GM21786 (cell line): ENCODE measurements at regions not wholly inside any gene's neighbourhood (a gene's known extent, or its start where the extent isn't known, plus 50 kb on each side); places are given as distances from the start of the nearest gene placed in this dataset.
"Not testable (repeated sequence)": the region's sequence is repeated elsewhere in the genome, so short reads cannot be mapped to it uniquely, and the experiment has no call there.

Experiments
- ATAC-seq: cut with Tn5 transposase; IDR thresholded peaks from one replicate; pipeline ENCODE4 v1.9.1; 2021; ENCODE audit not compliant: unreplicated experiment

GRCh38 chr21:25489673-25490072 is 117.6 kb downstream of the MRPL39 start:
- ATAC-seq: no peak

GRCh38 chr21:25487046-25487594 is 120.2 kb downstream of the MRPL39 start:
- peak; percentile 72 for ATAC-seq

- no peak for ATAC-seq
These were observed 121.4 kb downstream of the MRPL39 start for GRCh38 chr21:25485914-25486313.

GRCh38 chr21:25467896-25468295 is 139.4 kb downstream of the MRPL39 start:
- no peak for ATAC-seq

GRCh38 chr21:25467071-25467470 is 140.2 kb downstream of the MRPL39 start:
- ATAC-seq: not testable (repeated sequence)

GRCh38 chr21:25466470-25466869 is 140.8 kb downstream of the MRPL39 start:
- no peak for ATAC-seq

GRCh38 chr21:25465263-25465662 is 142.0 kb downstream of the MRPL39 start:
- no peak for ATAC-seq

- peak; percentile 53 for ATAC-seq
These were observed 143.0 kb downstream of the MRPL39 start for GRCh38 chr21:25464275-25464674.

GRCh38 chr21:25462517-25462971 is 144.7 kb downstream of the MRPL39 start:
- ATAC-seq: peak; percentile 62

GRCh38 chr21:25461725-25462124 is 145.6 kb downstream of the MRPL39 start:
- ATAC-seq: no peak

- no peak for ATAC-seq
These were observed 147.3 kb downstream of the MRPL39 start for GRCh38 chr21:25459993-25460392.

GRCh38 chr21:25459365-25459764 is 147.9 kb downstream of the MRPL39 start:
- ATAC-seq: no peak

- ATAC-seq: no peak
These were observed 148.8 kb downstream of the MRPL39 start for GRCh38 chr21:25458484-25458883.

- no peak for ATAC-seq
These were observed 149.3 kb downstream of the MRPL39 start for GRCh38 chr21:25457946-25458345.

GRCh38 chr21:25457411-25457810 is 149.9 kb downstream of the MRPL39 start:
- ATAC-seq: peak; percentile 69

GRCh38 chr21:25456672-25457071 is 150.6 kb downstream of the MRPL39 start:
- ATAC-seq: peak; percentile 44

- no peak for ATAC-seq
These were observed 153.8 kb downstream of the MRPL39 start for GRCh38 chr21:25453524-25453923.

- ATAC-seq: no peak
These were observed 157.3 kb downstream of the MRPL39 start for GRCh38 chr21:25449950-25450349.

GRCh38 chr21:25441835-25442234 is 165.4 kb downstream of the MRPL39 start:
- ATAC-seq: no peak

- ATAC-seq: not testable (repeated sequence)
These were observed 169.8 kb downstream of the MRPL39 start for GRCh38 chr21:25437465-25437864.

GRCh38 chr21:25428537-25428936 is 178.7 kb downstream of the MRPL39 start:
- peak; percentile 63 for ATAC-seq

GRCh38 chr21:25427828-25428227 is 179.5 kb downstream of the MRPL39 start:
- no peak for ATAC-seq

- ATAC-seq: no peak
These were observed 180.7 kb downstream of the MRPL39 start for GRCh38 chr21:25426580-25426979.
